Skeletal muscle satellite cell (primary cell): ENCODE measurements at regions not wholly inside any gene's neighbourhood (a gene's known extent, or its start where the extent isn't known, plus 50 kb on each side); places are given as distances from the start of the nearest gene placed in this dataset.

Experiments
- H3K27me3 ChIP-seq: 2 replicates; pipeline ENCODE4 v1.7.0; 2013; ENCODE audit warnings: low read length; ENCODE audit not compliant: control insufficient read depth, insufficient read depth
- H3K36me3 ChIP-seq: 2 replicates; pipeline ENCODE4 v1.7.0; 2013; ENCODE audit warnings: mild to moderate bottlenecking, control low read depth, low read length; ENCODE audit not compliant: insufficient read depth
- H3K4me1 ChIP-seq: 2 replicates; pipeline ENCODE4 v1.7.0; 2013; ENCODE audit warnings: low read length; ENCODE audit not compliant: control insufficient read depth, insufficient read depth
- H3K4me2 ChIP-seq: 2 replicates; pipeline ENCODE4 v1.7.0; 2013; ENCODE audit warnings: mild to moderate bottlenecking, low read length
- H3K4me3 ChIP-seq: 2 replicates; pipeline ENCODE4 v1.7.0; 2013; ENCODE audit warnings: low read length
- H3K9ac ChIP-seq: 2 replicates; pipeline ENCODE4 v1.7.0; 2013; ENCODE audit warnings: mild to moderate bottlenecking, low read depth, low read length, moderate library complexity
- H3K9me3 ChIP-seq: replicated peaks from 2 replicates; pipeline ENCODE4 v1.7.0; 2013; ENCODE audit warnings: mild to moderate bottlenecking, control low read depth, low read length

- no peaks in the 10 kb centered on the region for H3K9me3 ChIP-seq
- H3K4me3 ChIP-seq, result no peak overlapping the region
- no peaks in the 10 kb centered on the region for H3K4me1 ChIP-seq
- H3K27me3 ChIP-seq, result no peaks in the 10 kb centered on the region
- H3K4me2 ChIP-seq, result no peak overlapping the region
- no peak overlapping the region for H3K9ac ChIP-seq
- no peaks in the 10 kb centered on the region for H3K36me3 ChIP-seq
Measured at GRCh38 chr9:86679909-86680308, 267.4 kb downstream of the GAS1 start.

- Histone ChIP-seq H3K36me3 (no peaks in the 10 kb centered on the region), H3K4me1 (peaks cover 6% of the 10 kb centered on the region), H3K4me3 (no peak overlapping the region), H3K4me2 (no peak overlapping the region), H3K9ac (no peak overlapping the region), H3K27me3 (no peaks in the 10 kb centered on the region), H3K9me3 (no peaks in the 10 kb centered on the region)
Measured at GRCh38 chr9:86676396-86676795, 270.9 kb downstream of the GAS1 start.

- no peak overlapping the region for H3K4me3 ChIP-seq
- H3K36me3 ChIP-seq, result no peaks in the 10 kb centered on the region
- H3K9ac ChIP-seq, result no peak overlapping the region
- H3K27me3 ChIP-seq, result no peaks in the 10 kb centered on the region
- no peak overlapping the region for H3K4me2 ChIP-seq
- peaks cover 6% of the 10 kb centered on the region for H3K4me1 ChIP-seq
- H3K9me3 ChIP-seq, result peaks cover 1% of the 10 kb centered on the region
Measured at GRCh38 chr9:86675805-86676204, 271.5 kb downstream of the GAS1 start.

GRCh38 chr9:86674487-86674886 is 272.8 kb downstream of the GAS1 start:
- Histone ChIP-seq H3K27me3 (no peaks in the 10 kb centered on the region), H3K4me3 (no peak overlapping the region), H3K4me1 (peaks cover 6% of the 10 kb centered on the region), H3K9ac (no peak overlapping the region), H3K36me3 (no peaks in the 10 kb centered on the region), H3K4me2 (no peak overlapping the region), H3K9me3 (peaks cover 4% of the 10 kb centered on the region)

GRCh38 chr9:86672966-86673365 is 274.3 kb downstream of the GAS1 start:
- Histone ChIP-seq H3K27me3 (no peaks in the 10 kb centered on the region), H3K9me3 (peaks cover 4% of the 10 kb centered on the region), H3K4me1 (peaks cover 6% of the 10 kb centered on the region), H3K36me3 (no peaks in the 10 kb centered on the region), H3K4me2 (no peak overlapping the region), H3K9ac (no peak overlapping the region), H3K4me3 (no peak overlapping the region)

GRCh38 chr9:86672301-86672700 is 275.0 kb downstream of the GAS1 start:
- Histone ChIP-seq H3K4me3 (no peak overlapping the region), H3K9me3 (peaks cover 4% of the 10 kb centered on the region), H3K4me1 (peaks cover 10% of the 10 kb centered on the region), H3K9ac (no peak overlapping the region), H3K4me2 (no peak overlapping the region), H3K27me3 (no peaks in the 10 kb centered on the region), H3K36me3 (no peaks in the 10 kb centered on the region)

GRCh38 chr9:86671018-86671417 is 276.3 kb downstream of the GAS1 start:
- Histone ChIP-seq H3K27me3 (no peaks in the 10 kb centered on the region), H3K4me3 (no peak overlapping the region), H3K4me2 (no peak overlapping the region), H3K36me3 (no peaks in the 10 kb centered on the region), H3K4me1 (peaks cover 12% of the 10 kb centered on the region), H3K9ac (no peak overlapping the region), H3K9me3 (peaks cover 4% of the 10 kb centered on the region)

GRCh38 chr9:86670536-86670935 is 276.8 kb downstream of the GAS1 start:
- Histone ChIP-seq H3K9ac (no peak overlapping the region), H3K27me3 (no peaks in the 10 kb centered on the region), H3K36me3 (no peaks in the 10 kb centered on the region), H3K9me3 (peaks cover 4% of the 10 kb centered on the region), H3K4me3 (no peak overlapping the region), H3K4me2 (no peak overlapping the region), H3K4me1 (peaks cover 12% of the 10 kb centered on the region)

GRCh38 chr9:86670076-86670475 is 277.2 kb downstream of the GAS1 start:
- Histone ChIP-seq H3K4me1 (peaks cover 12% of the 10 kb centered on the region), H3K4me2 (no peak overlapping the region), H3K36me3 (no peaks in the 10 kb centered on the region), H3K27me3 (no peaks in the 10 kb centered on the region), H3K9ac (no peak overlapping the region), H3K4me3 (no peak overlapping the region), H3K9me3 (peaks cover 4% of the 10 kb centered on the region)

GRCh38 chr9:86669422-86669821 is 277.9 kb downstream of the GAS1 start:
- H3K9ac ChIP-seq, result no peak overlapping the region
- H3K27me3 ChIP-seq, result no peaks in the 10 kb centered on the region
- H3K4me2 ChIP-seq, result no peak overlapping the region
- H3K4me1 ChIP-seq, result peaks cover 12% of the 10 kb centered on the region
- no peaks in the 10 kb centered on the region for H3K36me3 ChIP-seq
- H3K4me3 ChIP-seq, result no peak overlapping the region
- peaks cover 4% of the 10 kb centered on the region for H3K9me3 ChIP-seq

- Histone ChIP-seq H3K4me3 (no peak overlapping the region), H3K9me3 (peaks cover 4% of the 10 kb centered on the region), H3K9ac (no peak overlapping the region), H3K36me3 (no peaks in the 10 kb centered on the region), H3K4me2 (no peak overlapping the region), H3K27me3 (no peaks in the 10 kb centered on the region), H3K4me1 (peaks cover 12% of the 10 kb centered on the region)
Measured at GRCh38 chr9:86668488-86668887, 278.8 kb downstream of the GAS1 start.

GRCh38 chr9:86667307-86667706 is 280.0 kb downstream of the GAS1 start:
- H3K4me2 ChIP-seq, result no peak overlapping the region
- H3K9me3 ChIP-seq, result peaks cover 4% of the 10 kb centered on the region
- no peaks in the 10 kb centered on the region for H3K36me3 ChIP-seq
- H3K4me3 ChIP-seq, result no peak overlapping the region
- no peaks in the 10 kb centered on the region for H3K27me3 ChIP-seq
- H3K4me1 ChIP-seq, result peaks cover 6% of the 10 kb centered on the region
- no peak overlapping the region for H3K9ac ChIP-seq
